HG03457 (cell line): ENCODE measurements at regions not wholly inside any gene's neighbourhood (a gene's known extent, or its start where the extent isn't known, plus 50 kb on each side); places are given as distances from the start of the nearest gene placed in this dataset.
"Not testable (repeated sequence)": the region's sequence is repeated elsewhere in the genome, so short reads cannot be mapped to it uniquely, and the experiment has no call there.

Experiments
- ATAC-seq: cut with Tn5 transposase; IDR thresholded peaks from one replicate; pipeline ENCODE4 v1.9.1; 2021; ENCODE audit warnings: moderate number of reproducible peaks; ENCODE audit not compliant: unreplicated experiment

DNA sequence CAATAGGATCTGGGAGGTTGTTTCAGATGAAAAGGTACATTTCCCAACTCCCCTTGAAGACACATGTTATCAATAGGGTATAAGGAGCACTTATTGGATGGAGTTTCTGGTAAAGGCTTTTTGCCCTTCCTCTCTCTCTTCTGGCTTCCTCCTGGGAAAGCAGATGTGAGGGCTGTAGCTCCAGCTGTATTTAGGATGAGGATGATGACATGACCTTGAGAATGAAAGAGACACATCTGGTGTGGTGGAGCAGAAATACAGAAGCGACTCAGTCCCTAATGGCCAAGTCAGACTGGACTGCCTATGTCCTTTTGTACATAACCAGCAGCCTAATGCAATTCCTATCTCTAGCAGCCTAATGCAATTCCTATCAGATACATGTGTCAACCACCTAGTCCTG lies 100.9 kb upstream of the NXPH2 start:
- ATAC-seq, result no peak

DNA sequence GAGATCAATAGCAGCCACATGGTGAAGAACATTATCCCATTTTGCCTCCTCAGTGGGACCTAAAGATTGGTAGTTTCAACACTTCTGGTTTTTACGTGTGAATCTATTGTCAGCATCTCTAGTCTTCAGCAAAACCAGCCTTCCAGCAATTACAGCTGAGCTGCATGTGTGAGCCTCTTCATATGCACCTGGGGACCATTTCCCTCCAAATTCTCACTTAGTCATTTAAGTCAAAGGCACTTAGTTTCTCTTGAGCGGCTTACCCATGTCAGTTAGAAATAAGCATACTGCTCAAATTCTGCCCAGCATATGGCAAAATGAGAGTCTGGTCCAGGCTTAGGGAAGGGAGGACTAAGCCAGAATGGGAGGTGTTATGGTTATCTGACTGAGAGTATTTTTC lies 99.7 kb upstream of the NXPH2 start:
- no peak for ATAC-seq

DNA sequence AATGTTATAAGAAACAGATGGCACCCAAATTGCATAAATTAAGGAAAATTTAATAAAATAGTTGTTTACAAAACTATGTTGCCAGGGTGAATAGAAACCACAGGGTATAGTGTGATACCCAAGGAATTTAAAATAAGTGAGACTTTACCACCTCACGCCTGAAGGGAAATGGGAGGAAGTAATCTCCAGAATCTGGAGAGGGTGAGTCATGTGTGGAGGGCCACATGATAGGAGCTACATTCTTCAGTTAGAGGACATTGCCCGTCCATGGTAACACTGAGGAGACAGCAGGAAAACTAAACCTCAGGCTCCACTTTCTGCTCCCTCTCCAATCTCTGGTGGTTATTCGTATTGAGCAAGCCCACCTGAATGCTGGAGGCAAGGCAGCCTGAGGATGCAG lies 97.2 kb upstream of the NXPH2 start:
- ATAC-seq, result no peak

DNA sequence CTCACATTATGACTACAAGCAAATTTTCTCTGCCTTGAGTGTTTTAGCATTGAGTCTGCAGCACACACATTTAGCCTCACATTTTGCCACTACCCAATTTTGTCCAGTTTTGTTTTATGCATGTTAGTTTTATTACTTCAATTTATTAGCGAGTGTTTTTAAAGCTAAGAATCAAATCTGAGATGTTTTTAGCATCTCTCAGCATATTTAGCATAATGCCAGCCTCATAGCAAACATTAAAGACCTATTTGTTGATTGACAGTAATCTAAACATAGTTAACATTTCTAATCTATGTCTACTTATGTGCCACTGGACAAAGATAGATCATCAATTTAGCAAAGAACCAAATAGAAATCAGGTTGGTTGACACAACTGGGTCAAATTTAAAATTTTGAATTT lies 94.1 kb upstream of the NXPH2 start:
- ATAC-seq, result no peak

DNA sequence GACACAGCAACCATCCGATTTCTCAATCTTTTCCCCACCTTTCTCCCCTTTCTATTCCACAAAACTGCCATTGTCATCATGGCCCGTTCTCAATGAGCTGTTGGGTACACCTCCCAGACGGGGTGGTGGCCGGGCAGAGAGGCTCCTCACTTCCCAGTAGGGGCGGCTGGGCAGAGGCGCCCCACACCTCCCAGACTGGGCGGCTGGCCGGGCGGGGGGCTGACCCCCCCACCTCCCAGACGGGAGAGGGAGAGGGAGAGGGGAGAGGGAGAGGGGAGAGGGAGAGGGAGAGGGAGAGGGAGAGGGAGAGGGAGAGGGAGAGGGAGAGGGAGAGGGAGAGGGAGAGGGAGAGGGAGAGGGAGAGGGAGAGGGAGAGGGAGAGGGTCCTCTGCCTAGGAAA lies 91.9 kb upstream of the NXPH2 start:
- ATAC-seq, result not testable (repeated sequence)

DNA sequence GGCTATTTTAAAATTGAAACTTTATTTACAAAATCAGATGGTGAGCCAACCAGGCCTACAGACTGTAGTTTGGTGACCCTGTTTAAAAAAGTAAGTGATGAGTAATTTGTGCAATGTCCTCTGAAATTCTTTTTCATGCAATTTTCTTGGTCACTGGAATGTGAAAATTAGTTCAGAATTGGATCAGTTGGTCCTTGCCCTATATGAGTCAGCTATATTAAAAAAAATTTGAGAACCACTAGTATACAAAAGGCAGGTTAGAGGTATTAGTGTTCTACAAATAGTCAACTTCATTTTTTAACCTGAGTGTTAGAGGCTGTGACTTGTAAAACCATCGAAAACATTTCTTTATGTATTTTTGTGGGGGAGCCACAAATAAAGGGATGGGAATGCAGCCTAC lies 91.1 kb upstream of the NXPH2 start:
- ATAC-seq, result no peak

DNA sequence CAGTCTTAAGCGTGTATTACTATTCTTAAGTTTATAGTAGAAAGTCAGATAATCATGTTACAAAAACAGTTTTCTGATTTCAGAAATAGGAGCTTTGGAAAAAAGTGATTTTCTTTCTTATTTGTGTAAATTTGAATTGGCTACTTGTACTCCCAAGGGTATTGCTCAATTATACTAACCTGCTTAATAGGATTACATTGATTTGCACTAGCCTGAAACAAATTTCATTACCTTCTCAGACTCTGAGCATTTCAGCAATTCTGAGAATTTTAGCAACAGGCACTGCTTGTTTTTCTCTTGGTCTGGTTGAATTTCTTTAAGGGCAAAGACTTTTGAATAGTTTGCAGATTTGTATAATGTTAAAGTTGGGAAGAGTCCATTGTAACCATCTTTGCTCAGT lies 87.2 kb upstream of the NXPH2 start:
- no peak for ATAC-seq

DNA sequence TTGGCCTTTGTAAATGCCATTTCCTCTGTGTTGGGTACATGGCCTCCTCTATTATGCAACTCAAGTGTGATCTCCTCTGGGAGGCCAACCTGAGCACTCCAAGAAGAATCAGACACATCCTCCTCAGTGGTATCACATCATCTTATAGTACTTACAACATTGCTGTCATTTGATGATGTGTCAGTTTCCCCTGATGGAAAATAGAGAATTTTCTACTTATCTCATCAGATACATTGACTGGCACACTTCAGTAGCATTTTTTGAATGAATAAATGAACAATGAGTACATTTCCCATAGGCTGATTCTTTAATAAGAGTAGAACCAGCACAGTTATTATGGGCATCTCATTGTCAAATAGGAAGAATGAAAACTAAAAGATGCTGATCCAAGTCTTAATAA lies 86.6 kb upstream of the NXPH2 start:
- no peak for ATAC-seq

DNA sequence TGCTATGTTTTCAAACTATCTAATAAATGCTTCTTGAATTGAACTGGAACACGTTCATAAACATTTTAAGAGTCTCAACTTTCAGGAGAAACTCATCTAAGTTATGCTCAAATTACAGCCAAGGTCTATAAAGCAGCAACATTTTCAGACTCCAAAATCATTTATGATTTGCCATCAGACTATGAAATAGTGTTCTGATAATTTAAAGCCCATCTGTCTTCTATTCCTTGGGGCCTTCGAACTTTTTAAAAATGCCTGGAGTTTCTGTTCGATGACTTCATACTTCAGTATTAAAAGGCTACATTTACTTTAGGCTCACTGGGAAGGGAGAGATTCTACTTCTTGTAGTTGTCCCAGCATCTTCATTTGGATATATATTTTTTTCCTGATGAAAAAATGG lies 73.6 kb upstream of the NXPH2 start:
- no peak for ATAC-seq

DNA sequence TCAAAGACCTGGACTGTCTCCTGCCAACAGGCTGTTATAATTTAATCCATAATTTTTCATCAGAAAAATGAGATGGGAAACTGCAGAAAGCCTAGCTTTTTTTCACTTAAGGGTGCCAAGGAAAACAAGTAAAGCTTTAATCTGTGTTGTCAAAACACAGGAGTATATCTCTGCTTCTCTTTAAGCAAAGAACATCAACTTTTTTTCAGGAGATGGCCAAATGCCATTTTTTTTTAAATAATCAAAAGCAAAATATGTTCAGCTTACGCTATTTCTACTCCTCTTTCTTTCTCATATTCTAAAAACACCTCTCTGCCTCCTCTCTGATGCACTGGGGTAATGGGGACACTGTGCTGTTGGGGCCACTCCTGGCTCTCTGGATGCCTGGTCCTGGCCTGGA lies 73.1 kb upstream of the NXPH2 start:
- ATAC-seq, result no peak

DNA sequence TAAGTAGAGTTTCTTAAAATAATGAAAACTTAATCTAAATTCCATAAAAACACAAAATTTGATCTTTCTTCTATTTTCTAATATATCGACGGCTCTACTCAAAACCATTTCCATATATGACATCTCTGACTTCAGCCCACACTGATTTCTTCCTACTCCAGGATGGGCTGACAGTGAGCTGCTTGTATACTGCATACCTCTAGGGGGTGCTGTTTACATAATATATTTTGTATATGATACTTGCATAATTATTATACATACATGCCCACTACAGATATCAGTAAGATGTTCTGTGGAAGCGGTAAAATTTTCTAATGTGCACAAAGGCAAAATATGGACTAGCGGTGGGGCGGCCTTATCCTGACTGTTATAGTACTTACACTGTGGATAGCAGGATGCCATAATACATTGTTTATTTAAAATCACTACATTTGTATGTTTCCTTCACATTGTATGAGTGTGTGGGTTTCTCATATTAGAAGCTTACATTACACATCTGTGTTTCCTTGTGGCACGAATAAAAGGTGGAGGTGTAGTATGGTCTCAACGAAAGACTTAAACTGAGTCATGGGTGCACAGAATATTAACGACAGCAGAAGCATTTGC lies 66.1 kb upstream of the NXPH2 start:
- no peak for ATAC-seq

DNA sequence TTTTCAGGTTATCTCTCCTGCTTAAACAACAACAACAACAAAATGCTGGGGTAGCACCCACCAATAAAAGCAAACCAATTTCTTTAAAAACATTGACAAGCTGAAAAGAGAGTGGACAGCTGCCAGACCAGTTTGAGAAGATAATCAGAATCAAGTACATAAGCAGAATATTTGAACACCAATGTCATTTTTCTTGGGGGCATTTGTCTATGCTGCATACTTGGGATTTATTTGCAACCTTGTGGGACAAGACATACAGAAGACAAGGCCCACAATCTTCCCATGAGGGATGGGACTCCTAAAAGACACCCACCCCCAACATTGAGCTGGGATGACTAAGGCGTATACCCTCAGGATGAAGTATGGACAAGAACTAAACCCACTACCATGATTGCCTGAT lies 62.2 kb upstream of the NXPH2 start:
- no peak for ATAC-seq

DNA sequence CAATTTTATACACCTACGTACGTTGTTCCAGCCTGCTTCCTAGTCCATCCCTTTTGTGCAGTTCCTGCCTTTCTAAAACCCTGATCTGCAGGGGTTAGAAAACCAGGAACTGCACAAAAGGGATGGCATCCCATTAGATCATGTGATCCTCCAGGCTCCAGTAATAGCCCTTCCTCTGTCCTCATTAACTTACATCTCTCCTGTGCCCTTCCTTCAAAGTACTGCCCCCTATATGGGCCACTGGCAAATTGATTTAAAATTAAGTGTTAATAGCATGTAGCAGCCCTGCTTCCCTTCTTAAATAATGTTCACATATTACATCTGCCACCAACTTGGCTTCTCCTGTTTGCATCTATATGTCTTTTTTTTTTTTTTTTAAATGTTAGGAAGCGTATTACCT lies 61.3 kb upstream of the NXPH2 start:
- ATAC-seq, result no peak

DNA sequence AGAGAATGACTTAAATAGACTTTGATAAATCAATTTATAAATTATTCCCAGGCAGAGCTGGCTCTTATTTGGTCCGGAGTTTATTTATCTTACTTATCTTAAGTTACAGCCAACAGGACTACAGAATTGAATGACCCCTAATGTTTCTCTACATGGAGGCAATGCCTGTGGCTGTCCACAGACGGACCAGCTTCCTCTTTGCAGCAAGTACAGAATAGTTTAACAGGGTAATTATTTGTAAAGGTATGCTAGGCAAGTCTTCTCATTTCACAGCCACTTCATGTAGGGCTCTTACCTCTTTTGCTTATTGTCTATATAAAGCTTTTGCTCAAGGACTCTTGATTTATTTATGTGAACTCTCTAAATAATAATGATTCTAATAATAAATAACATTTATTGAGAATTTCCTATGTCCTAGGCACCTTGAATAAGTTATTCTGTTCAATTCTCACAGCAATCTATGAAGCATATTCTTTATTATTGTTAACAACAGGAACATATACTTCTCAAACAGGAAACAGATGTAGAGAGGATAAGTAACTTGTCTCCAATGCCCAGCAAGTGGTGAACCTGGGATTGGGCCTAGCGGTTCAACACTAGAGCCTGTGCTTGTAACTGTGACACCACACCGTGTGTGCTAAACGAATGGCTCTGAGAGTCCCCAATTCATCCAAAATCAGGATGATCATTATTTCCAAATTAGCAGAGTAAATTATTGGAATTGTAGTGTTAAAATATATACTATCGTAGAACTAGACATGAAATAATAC lies 58.8 kb upstream of the NXPH2 start:
- no peak for ATAC-seq

DNA sequence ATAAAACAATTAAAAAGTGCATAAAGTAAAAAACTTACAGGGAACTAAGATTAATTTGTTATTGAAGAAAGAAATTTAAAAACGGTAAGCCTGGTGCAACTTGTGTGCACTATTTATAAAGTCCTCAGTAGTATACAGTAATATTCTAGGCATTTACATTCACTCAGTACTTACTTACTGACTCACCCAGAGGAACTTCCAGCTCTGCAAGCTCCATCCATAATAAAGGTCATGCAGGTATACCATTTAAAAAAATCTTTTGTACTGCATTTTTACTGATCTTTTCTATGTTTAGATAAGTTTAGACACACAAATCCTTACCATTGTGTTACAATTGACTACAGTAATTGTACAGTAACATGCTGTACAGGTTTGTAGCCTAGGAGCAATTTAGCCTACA lies 51.5 kb upstream of the NXPH2 start:
- no peak for ATAC-seq

DNA sequence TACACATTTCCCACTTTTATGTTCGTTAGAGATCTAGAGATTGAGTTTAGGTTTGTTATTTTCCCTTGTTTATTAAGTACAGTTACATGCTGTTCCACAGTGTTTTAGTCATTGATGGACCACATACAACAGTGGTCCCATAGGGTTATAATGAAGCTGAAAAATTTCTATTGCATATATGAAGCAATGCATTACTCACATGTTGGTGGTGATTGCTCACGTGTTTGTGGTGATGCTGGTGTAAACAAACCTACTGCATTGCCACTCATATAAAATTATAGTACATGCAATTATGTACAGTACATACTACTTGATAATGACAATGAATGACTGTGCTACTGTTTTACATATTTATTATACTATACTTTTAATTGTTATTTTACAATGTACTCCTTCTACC lies 51.0 kb upstream of the NXPH2 start:
- no peak for ATAC-seq

DNA sequence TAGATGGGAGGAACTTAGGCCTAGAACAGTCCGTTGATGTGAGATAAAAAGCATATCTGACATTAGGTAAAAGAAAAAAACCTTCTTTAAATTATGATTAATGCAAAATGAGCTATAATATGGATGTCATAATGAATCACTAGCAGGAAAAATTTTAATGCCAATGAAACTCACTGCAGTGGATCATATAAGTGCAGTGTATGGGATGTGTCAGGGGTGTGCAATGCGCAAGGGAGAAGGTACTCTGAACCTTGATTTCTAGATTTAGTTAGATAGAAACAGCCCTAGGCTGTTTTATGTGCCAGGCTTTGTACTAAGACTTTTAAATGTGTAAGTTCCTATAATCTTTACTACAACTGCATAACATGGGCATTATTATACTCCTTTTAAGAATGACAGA lies 50.4 kb upstream of the NXPH2 start:
- no peak for ATAC-seq
